ENCODE measurements at regions not wholly inside any gene's neighbourhood (a gene's known extent, or its start where the extent isn't known, plus 50 kb on each side); places are given as distances from the start of the nearest gene placed in this dataset.

DNA sequence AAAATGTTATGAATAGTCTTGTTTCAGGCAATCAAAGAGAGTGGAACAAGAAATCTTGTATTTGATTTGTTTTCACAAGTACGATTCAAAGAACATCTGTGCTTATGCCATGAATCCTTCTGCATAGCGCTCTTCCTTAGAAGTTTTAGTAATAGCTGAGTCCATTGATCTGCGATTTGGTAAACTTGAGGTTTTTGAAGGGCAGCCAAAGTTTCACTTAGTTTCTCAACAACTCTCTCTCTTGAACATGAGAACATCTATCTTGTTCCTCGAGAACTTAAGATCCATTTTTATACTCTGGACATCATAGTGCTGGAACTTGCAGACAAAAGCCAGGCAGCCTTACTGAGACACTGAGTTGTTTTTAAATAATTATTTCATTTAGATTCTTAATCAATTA is 96.2 kb upstream of the USP15 start:
- Histone ChIP-seq H3K27me3 (no peaks in the 10 kb centered on the region), H2AFZ (replicated peaks) (no peak overlapping the region), H3K36me3 (no peaks in the 10 kb centered on the region), H3K4me2 (no peak overlapping the region), H3K4me3 (no peak overlapping the region), H3K79me2 (ENCODE audit: low read depth) (no peaks in the 10 kb centered on the region), H3K27ac (no peak overlapping the region), H3K9me3 (ENCODE audit: low read depth) (no peaks in the 10 kb centered on the region), H4K20me1 (ENCODE audit: low read depth) (no peaks in the 10 kb centered on the region), H3F3A (ENCODE audit: low read depth) (no peaks in the 10 kb centered on the region), H3K4me1 (no peaks in the 10 kb centered on the region), H3K9ac (no peak overlapping the region)
- Mint-ChIP-seq H3K27ac (no peak overlapping the region), H3K4me1 (no peaks in the 10 kb centered on the region), H3K4me3 (no peak overlapping the region), H3K36me3 (no peaks in the 10 kb centered on the region), H3K9me3 (no peaks in the 10 kb centered on the region), H3K27me3 (ENCODE audit: insufficient read depth, low read depth) (no peaks in the 10 kb centered on the region)
- DNase-seq (ENCODE audit: low spot score), result no peak
- TF ChIP-seq EZH2phosphoT487 (IDR thresholded peaks at IDR 0.05) (no peak), EZH2 (IDR thresholded peaks at IDR 0.05) (no peak)
- TF ChIP-seq, protein P1, sequence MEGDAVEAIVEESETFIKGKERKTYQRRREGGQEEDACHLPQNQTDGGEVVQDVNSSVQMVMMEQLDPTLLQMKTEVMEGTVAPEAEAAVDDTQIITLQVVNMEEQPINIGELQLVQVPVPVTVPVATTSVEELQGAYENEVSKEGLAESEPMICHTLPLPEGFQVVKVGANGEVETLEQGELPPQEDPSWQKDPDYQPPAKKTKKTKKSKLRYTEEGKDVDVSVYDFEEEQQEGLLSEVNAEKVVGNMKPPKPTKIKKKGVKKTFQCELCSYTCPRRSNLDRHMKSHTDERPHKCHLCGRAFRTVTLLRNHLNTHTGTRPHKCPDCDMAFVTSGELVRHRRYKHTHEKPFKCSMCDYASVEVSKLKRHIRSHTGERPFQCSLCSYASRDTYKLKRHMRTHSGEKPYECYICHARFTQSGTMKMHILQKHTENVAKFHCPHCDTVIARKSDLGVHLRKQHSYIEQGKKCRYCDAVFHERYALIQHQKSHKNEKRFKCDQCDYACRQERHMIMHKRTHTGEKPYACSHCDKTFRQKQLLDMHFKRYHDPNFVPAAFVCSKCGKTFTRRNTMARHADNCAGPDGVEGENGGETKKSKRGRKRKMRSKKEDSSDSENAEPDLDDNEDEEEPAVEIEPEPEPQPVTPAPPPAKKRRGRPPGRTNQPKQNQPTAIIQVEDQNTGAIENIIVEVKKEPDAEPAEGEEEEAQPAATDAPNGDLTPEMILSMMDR (IDR thresholded peaks at IDR 0.05), result no peak

DNA sequence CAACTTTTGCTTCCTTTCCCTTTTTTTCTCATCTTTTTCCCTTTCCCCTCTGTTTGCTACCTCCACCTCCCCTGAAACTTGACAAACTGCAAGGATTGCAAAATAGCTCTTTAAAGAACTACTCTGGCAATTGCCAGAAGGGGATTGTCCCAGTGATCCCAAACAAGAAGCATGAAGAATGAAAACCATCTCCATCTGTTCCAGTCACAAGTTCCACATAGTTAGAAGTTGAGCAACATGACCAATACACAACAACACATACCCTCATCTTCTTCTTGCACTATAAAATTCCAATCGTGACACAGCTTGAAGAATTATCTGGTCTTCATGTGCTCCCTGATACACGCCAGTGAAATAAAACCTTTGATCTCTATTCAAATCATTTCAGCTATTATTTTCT is 93.7 kb upstream of the USP15 start:
- Histone ChIP-seq H3K27me3 (no peaks in the 10 kb centered on the region), H3F3A (ENCODE audit: low read depth) (no peaks in the 10 kb centered on the region), H3K4me3 (no peak overlapping the region), H2AFZ (replicated peaks) (no peak overlapping the region), H3K9me3 (ENCODE audit: low read depth) (no peaks in the 10 kb centered on the region), H3K27ac (no peak overlapping the region), H3K4me2 (no peak overlapping the region), H4K20me1 (ENCODE audit: low read depth) (no peaks in the 10 kb centered on the region), H3K36me3 (no peaks in the 10 kb centered on the region), H3K79me2 (ENCODE audit: low read depth) (no peaks in the 10 kb centered on the region), H3K9ac (no peak overlapping the region), H3K4me1 (no peaks in the 10 kb centered on the region)
- Mint-ChIP-seq H3K27ac (no peak overlapping the region), H3K9me3 (no peaks in the 10 kb centered on the region), H3K4me3 (no peak overlapping the region), H3K27me3 (ENCODE audit: insufficient read depth, low read depth) (no peaks in the 10 kb centered on the region), H3K36me3 (no peaks in the 10 kb centered on the region), H3K4me1 (no peaks in the 10 kb centered on the region)
- TF ChIP-seq, protein P1 (IDR thresholded peaks at IDR 0.05), result no peak
- no peak for TF ChIP-seq EZH2phosphoT487 (IDR thresholded peaks at IDR 0.05)
- TF ChIP-seq EZH2 (IDR thresholded peaks at IDR 0.05), result no peak
- DNase-seq (ENCODE audit: low spot score), result no peak

DNA sequence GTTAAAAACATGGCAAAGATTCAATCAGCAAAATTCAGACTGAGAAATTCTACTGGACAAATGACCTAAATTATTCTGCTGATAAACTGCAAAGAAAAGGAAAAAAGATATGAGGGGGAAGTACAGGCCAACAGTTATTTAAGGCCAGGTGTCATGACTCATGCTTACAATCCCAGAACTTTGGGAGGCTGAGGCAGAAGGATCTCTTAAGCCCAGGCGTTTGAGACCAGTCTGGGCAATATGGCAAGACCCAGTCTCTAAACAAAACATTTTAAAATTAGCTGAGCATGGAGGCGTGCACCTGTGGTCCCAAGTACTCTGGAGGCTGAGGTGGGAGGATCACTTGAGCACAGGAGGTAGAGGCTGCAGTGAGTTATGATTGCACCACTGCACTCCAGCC is 91.8 kb upstream of the USP15 start:
- H3K9ac ChIP-seq, result no peak overlapping the region
- no peak overlapping the region for H3K4me3 ChIP-seq
- H3K4me2 ChIP-seq, result no peak overlapping the region
- H3K27ac ChIP-seq, result no peak overlapping the region
- no peaks in the 10 kb centered on the region for H3K9me3 ChIP-seq (ENCODE audit: low read depth)
- no peak for DNase-seq (ENCODE audit: low spot score)
- Mint-ChIP-seq H3K27me3 (ENCODE audit: insufficient read depth, low read depth) (no peaks in the 10 kb centered on the region), H3K4me1 (no peaks in the 10 kb centered on the region), H3K9me3 (no peaks in the 10 kb centered on the region), H3K4me3 (no peak overlapping the region), H3K36me3 (no peaks in the 10 kb centered on the region), H3K27ac (no peak overlapping the region)
- no peaks in the 10 kb centered on the region for H4K20me1 ChIP-seq (ENCODE audit: low read depth)
- H3K27me3 ChIP-seq, result no peaks in the 10 kb centered on the region
- no peaks in the 10 kb centered on the region for H3K4me1 ChIP-seq
- no peak overlapping the region for H2AFZ ChIP-seq (replicated peaks)
- TF ChIP-seq EZH2phosphoT487 (IDR thresholded peaks at IDR 0.05), result no peak
- no peak for TF ChIP-seq EZH2 (IDR thresholded peaks at IDR 0.05)
- TF ChIP-seq, protein P1 (IDR thresholded peaks at IDR 0.05), result no peak
- H3F3A ChIP-seq (ENCODE audit: low read depth), result no peaks in the 10 kb centered on the region
- no peaks in the 10 kb centered on the region for H3K36me3 ChIP-seq
- H3K79me2 ChIP-seq (ENCODE audit: low read depth), result no peaks in the 10 kb centered on the region

DNA sequence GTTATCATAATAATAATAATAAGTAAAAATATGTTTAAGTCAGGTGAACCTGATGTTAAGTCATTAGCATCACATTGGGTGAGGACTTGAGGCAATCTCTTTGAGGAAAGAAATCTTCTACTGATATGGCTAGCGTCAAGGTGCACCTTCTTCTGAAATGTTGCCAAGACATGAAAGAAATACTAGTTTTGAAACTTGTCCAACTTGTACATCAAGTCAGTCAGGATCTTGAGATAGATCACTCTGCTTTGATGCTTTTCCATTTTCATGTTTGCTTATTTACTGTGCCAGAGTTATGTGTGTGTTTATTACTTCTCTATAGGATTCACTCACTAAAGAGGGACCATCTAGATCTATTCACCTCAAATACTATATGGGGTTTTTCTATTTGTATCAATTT is 90.0 kb upstream of the USP15 start:
- Mint-ChIP-seq H3K9me3 (no peaks in the 10 kb centered on the region), H3K36me3 (no peaks in the 10 kb centered on the region), H3K4me1 (no peaks in the 10 kb centered on the region), H3K4me3 (no peak overlapping the region), H3K27me3 (ENCODE audit: insufficient read depth, low read depth) (no peaks in the 10 kb centered on the region), H3K27ac (no peak overlapping the region)
- Histone ChIP-seq H3K4me2 (no peak overlapping the region), H3K4me3 (no peak overlapping the region), H3K27ac (no peak overlapping the region), H3K27me3 (no peaks in the 10 kb centered on the region), H3K36me3 (no peaks in the 10 kb centered on the region), H3F3A (ENCODE audit: low read depth) (no peaks in the 10 kb centered on the region), H4K20me1 (ENCODE audit: low read depth) (no peaks in the 10 kb centered on the region), H3K9ac (no peak overlapping the region), H3K79me2 (ENCODE audit: low read depth) (no peaks in the 10 kb centered on the region), H3K9me3 (ENCODE audit: low read depth) (no peaks in the 10 kb centered on the region), H3K4me1 (no peaks in the 10 kb centered on the region), H2AFZ (replicated peaks) (no peak overlapping the region)
- TF ChIP-seq, protein P1 (IDR thresholded peaks at IDR 0.05), result no peak
- TF ChIP-seq EZH2phosphoT487 (IDR thresholded peaks at IDR 0.05) (no peak), EZH2 (IDR thresholded peaks at IDR 0.05) (no peak)
- DNase-seq (ENCODE audit: low spot score), result no peak
